ENCODE measurements at regions not wholly inside any gene's neighbourhood (a gene's known extent, or its start where the extent isn't known, plus 50 kb on each side); places are given as distances from the start of the nearest gene placed in this dataset.

- no peak for DNase-seq (ENCODE audit: low spot score)
Observed at GRCh38 chr13:80666782-80667552, 326.0 kb upstream of the SPRY2 start.

GRCh38 chr13:80665792-80666333 is 324.9 kb upstream of the SPRY2 start:
- no peak for DNase-seq (ENCODE audit: low spot score)

GRCh38 chr13:80664950-80665349 is 324.0 kb upstream of the SPRY2 start:
- no peak for DNase-seq (ENCODE audit: low spot score)

GRCh38 chr13:80663788-80664187 is 322.9 kb upstream of the SPRY2 start:
- no peak for DNase-seq (ENCODE audit: low spot score)

- DNase-seq (ENCODE audit: low spot score): no peak
Observed at GRCh38 chr13:80658705-80659104, 317.8 kb upstream of the SPRY2 start.

GRCh38 chr13:80656512-80656904 is 315.6 kb upstream of the SPRY2 start:
- no peak for DNase-seq (ENCODE audit: low spot score)

GRCh38 chr13:80655778-80656511 is 315.0 kb upstream of the SPRY2 start:
- DNase-seq (ENCODE audit: low spot score): no peak

GRCh38 chr13:80654638-80655249 is 313.8 kb upstream of the SPRY2 start:
- DNase-seq (ENCODE audit: low spot score): no peak

GRCh38 chr13:80649274-80649673 is 308.3 kb upstream of the SPRY2 start:
- no peak for DNase-seq (ENCODE audit: low spot score)

- no peak for DNase-seq (ENCODE audit: low spot score)
Observed at GRCh38 chr13:80642641-80643040, 301.7 kb upstream of the SPRY2 start.

GRCh38 chr13:80633251-80633650 is 292.3 kb upstream of the SPRY2 start:
- no peak for DNase-seq (ENCODE audit: low spot score)

GRCh38 chr13:80630685-80631121 is 289.8 kb upstream of the SPRY2 start:
- no peak for DNase-seq (ENCODE audit: low spot score)

GRCh38 chr13:80618781-80619180 is 277.9 kb upstream of the SPRY2 start:
- DNase-seq (ENCODE audit: low spot score): no peak

- DNase-seq (ENCODE audit: low spot score): no peak
Observed at GRCh38 chr13:80612804-80613203, 271.9 kb upstream of the SPRY2 start.

GRCh38 chr13:80611310-80611709 is 270.4 kb upstream of the SPRY2 start:
- DNase-seq (ENCODE audit: low spot score): no peak

GRCh38 chr13:80605716-80606115 is 264.8 kb upstream of the SPRY2 start:
- no peak for DNase-seq (ENCODE audit: low spot score)

- no peak for DNase-seq (ENCODE audit: low spot score)
Observed at GRCh38 chr13:80605011-80605410, 264.1 kb upstream of the SPRY2 start.

GRCh38 chr13:80604098-80604497 is 263.2 kb upstream of the SPRY2 start:
- DNase-seq (ENCODE audit: low spot score): no peak

- no peak for DNase-seq (ENCODE audit: low spot score)
Observed at GRCh38 chr13:80603351-80603750, 262.4 kb upstream of the SPRY2 start.

- no peak for DNase-seq (ENCODE audit: low spot score)
Observed at GRCh38 chr13:80599765-80600164, 258.8 kb upstream of the SPRY2 start.

- no peak for DNase-seq (ENCODE audit: low spot score)
Observed at GRCh38 chr13:80598189-80598588, 257.3 kb upstream of the SPRY2 start.

GRCh38 chr13:80591976-80592740 is 251.2 kb upstream of the SPRY2 start:
- no peak for DNase-seq (ENCODE audit: low spot score)
